HFFc6 (cell line): ENCODE measurements at regions not wholly inside any gene's neighbourhood (a gene's known extent, or its start where the extent isn't known, plus 50 kb on each side); places are given as distances from the start of the nearest gene placed in this dataset.

Experiments used
- DNase-seq: peaks from one replicate; pipeline ENCODE4 v3.0.0-alpha.2; 2018
- H3K27ac Mint-ChIP-seq: 2 replicates; pipeline ENCODE4 v1.8.0; 2020; ENCODE audit warnings: mild to moderate bottlenecking, mixed read lengths
- H3K27me3 Mint-ChIP-seq: 2 replicates; pipeline ENCODE4 v1.8.0; 2021; ENCODE audit warnings: mild to moderate bottlenecking, moderate library complexity, mixed read lengths; ENCODE audit not compliant: insufficient read depth
- H3K36me3 Mint-ChIP-seq: 2 replicates; pipeline ENCODE4 v1.8.0; 2021; ENCODE audit warnings: low read depth, mixed read lengths
- H3K4me1 Mint-ChIP-seq: 2 replicates; pipeline ENCODE4 v1.8.0; 2020; ENCODE audit warnings: low read depth, mixed read lengths
- H3K4me3 Mint-ChIP-seq: 2 replicates; pipeline ENCODE4 v1.8.0; 2020; ENCODE audit warnings: mild to moderate bottlenecking, moderate library complexity, mixed read lengths
- H3K9me3 Mint-ChIP-seq: 2 replicates; pipeline ENCODE4 v1.8.0; 2020; ENCODE audit warnings: mild to moderate bottlenecking, mixed read lengths
- CTCF ChIP-seq: fragments of 200-600 bp; sonication (generic); IDR thresholded peaks from 2 replicates; pipeline ENCODE4 v1.5.0; 2021; ENCODE audit warnings: antibody characterized with exemption, mild to moderate bottlenecking

DNA sequence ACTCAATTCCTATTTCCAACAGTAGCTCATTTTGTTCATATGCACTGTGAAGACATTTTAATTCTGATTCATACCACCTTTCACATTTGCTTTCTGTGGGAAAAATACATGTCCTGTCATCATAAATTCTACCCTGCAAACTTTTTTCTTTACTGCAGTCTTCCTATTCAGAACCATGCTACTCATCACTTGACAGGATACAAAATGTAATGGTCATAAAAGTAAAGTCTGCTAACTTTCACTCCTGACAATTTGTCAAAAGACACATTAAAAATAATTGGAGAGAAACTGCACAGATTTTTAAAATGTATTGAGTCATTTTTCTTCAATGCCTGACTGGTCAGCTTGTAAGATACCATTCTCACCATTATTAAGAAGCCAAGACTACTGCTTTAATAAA lies 1817.1 kb downstream of the BRINP3 start:
- Mint-ChIP-seq H3K27me3 (no peaks in the 10 kb centered on the region), H3K9me3 (peaks cover 7% of the 10 kb centered on the region), H3K4me1 (no peaks in the 10 kb centered on the region), H3K4me3 (no peak overlapping the region), H3K36me3 (no peaks in the 10 kb centered on the region), H3K27ac (no peak overlapping the region)
- no peak for DNase-seq
- no peak for TF ChIP-seq CTCF

DNA sequence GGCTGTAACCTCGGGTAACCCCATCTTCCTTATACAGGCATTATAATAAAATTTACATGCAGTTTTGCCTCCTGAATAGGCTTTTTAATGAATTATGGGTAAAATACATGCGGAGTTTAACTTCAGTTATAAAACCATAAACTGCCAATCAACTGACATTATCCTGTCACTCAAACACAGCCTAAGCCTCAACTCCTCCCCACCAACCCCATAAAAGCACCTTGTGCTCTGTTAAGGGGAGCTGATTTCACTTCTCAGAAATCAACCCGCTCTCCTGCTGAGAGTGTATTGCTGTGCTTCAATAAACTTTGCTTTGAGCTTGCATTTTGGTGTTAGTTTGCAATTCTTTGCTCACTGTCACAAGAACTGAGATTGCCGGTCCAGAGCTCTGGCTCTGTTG lies 1812.2 kb downstream of the BRINP3 start:
- no peaks in the 10 kb centered on the region for H3K4me1 Mint-ChIP-seq
- no peaks in the 10 kb centered on the region for H3K27me3 Mint-ChIP-seq
- H3K27ac Mint-ChIP-seq, result no peak overlapping the region
- no peak for TF ChIP-seq CTCF
- H3K4me3 Mint-ChIP-seq, result no peak overlapping the region
- peaks cover 22% of the 10 kb centered on the region for H3K9me3 Mint-ChIP-seq
- no peak for DNase-seq
- no peaks in the 10 kb centered on the region for H3K36me3 Mint-ChIP-seq

- H3K4me1 Mint-ChIP-seq, result no peaks in the 10 kb centered on the region
- H3K4me3 Mint-ChIP-seq, result no peak overlapping the region
- TF ChIP-seq CTCF, result no peak
- no peaks in the 10 kb centered on the region for H3K36me3 Mint-ChIP-seq
- no peak overlapping the region for H3K27ac Mint-ChIP-seq
- no peak for DNase-seq
- H3K27me3 Mint-ChIP-seq, result no peaks in the 10 kb centered on the region
- H3K9me3 Mint-ChIP-seq, result peaks cover 34% of the 10 kb centered on the region
Observed at GRCh38 chr1:188668083-188668482, 1809.6 kb downstream of the BRINP3 start.

DNA sequence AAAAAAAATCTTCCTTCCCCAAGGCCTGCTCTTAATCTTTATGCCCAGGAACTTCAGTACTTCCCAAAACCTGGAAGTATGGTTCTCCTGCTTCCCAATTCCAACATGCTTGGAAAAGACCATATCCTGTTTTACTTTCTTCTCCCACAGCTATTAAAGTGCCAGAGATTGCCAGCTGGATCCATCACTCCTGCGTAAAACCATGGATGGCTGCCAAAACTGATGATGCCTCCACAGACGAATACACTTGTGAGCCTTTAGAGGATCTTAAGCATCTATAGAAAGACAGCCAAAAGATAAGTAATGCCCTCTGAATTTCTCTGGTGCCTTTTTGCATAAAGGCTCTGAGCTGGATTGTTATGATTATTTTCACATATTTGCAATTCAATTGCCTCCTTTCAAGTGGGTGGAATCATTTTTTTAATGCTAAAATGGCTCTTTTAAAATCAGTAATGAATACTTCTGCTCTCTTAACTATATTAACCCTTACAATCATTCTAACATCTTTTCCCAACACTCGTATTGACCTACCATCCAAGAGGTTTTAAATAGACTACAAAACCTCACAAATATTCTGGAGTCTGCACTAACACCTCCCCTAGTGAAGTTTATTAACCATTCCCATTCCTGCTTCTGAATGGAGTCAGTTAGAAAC lies 1807.8 kb downstream of the BRINP3 start:
- no peak for DNase-seq
- no peak overlapping the region for H3K27ac Mint-ChIP-seq
- H3K36me3 Mint-ChIP-seq, result no peaks in the 10 kb centered on the region
- TF ChIP-seq CTCF, result no peak
- H3K4me3 Mint-ChIP-seq, result no peak overlapping the region
- peaks cover 37% of the 10 kb centered on the region for H3K9me3 Mint-ChIP-seq
- H3K4me1 Mint-ChIP-seq, result no peaks in the 10 kb centered on the region
- no peaks in the 10 kb centered on the region for H3K27me3 Mint-ChIP-seq

DNA sequence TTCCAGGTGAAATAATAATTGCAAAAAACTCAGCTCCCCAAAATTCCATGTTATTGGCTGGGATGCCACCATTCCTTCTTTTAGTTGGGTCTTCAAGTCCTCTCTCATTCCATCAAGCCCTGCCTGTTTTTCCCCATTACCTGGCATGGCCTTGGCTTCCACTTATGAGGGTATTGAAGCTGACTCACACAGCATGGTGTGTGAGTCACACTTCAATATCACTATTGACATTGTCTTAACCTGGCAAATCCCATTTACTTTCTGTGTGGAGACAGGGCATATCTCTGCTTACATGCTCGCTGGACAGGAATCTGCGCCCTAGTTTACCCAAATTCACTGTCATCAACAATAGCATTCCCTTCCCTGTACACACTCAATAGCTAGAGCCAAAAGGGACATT lies 1806.8 kb downstream of the BRINP3 start:
- no peak overlapping the region for H3K27ac Mint-ChIP-seq

More for the DNA sequence above, 1806.8 kb downstream of the BRINP3 start:
- TF ChIP-seq CTCF, result no peak
- Mint-ChIP-seq H3K4me3 (no peak overlapping the region), H3K4me1 (no peaks in the 10 kb centered on the region), H3K9me3 (peaks cover 34% of the 10 kb centered on the region), H3K27me3 (no peaks in the 10 kb centered on the region), H3K36me3 (no peaks in the 10 kb centered on the region)
- no peak for DNase-seq
